ENCODE measurements at regions not wholly inside any gene's neighbourhood (a gene's known extent, or its start where the extent isn't known, plus 50 kb on each side); places are given as distances from the start of the nearest gene placed in this dataset.

- no peaks in the 10 kb centered on the region for H3K9me3 ChIP-seq
- no peak for TF ChIP-seq POLR2A (IDR thresholded peaks at IDR 0.05)
- TF ChIP-seq, protein P1, sequence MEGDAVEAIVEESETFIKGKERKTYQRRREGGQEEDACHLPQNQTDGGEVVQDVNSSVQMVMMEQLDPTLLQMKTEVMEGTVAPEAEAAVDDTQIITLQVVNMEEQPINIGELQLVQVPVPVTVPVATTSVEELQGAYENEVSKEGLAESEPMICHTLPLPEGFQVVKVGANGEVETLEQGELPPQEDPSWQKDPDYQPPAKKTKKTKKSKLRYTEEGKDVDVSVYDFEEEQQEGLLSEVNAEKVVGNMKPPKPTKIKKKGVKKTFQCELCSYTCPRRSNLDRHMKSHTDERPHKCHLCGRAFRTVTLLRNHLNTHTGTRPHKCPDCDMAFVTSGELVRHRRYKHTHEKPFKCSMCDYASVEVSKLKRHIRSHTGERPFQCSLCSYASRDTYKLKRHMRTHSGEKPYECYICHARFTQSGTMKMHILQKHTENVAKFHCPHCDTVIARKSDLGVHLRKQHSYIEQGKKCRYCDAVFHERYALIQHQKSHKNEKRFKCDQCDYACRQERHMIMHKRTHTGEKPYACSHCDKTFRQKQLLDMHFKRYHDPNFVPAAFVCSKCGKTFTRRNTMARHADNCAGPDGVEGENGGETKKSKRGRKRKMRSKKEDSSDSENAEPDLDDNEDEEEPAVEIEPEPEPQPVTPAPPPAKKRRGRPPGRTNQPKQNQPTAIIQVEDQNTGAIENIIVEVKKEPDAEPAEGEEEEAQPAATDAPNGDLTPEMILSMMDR (IDR thresholded peaks at IDR 0.05) = no peak
- H3K4me3 ChIP-seq = no peak overlapping the region
- H3K27ac ChIP-seq = no peak overlapping the region
- no peaks in the 10 kb centered on the region for H3K36me3 ChIP-seq
- no peaks in the 10 kb centered on the region for H3K27me3 ChIP-seq
- H3K4me1 ChIP-seq = no peaks in the 10 kb centered on the region
- no peak for DNase-seq
Observed at GRCh38 chr5:128682669-128683068, 144.6 kb upstream of the FBN2 start.

- H3K9me3 ChIP-seq = no peaks in the 10 kb centered on the region
- TF ChIP-seq POLR2A (IDR thresholded peaks at IDR 0.05) = no peak
- TF ChIP-seq, protein P1 (IDR thresholded peaks at IDR 0.05) = no peak
Observed at GRCh38 chr5:128684961-128685360, 146.9 kb upstream of the FBN2 start.

GRCh38 chr5:128687930-128688329, 149.9 kb upstream of the FBN2 start:
- TF ChIP-seq POLR2A (IDR thresholded peaks at IDR 0.05) = no peak
- no peaks in the 10 kb centered on the region for H3K4me1 ChIP-seq
- H3K4me3 ChIP-seq = no peak overlapping the region
- H3K9me3 ChIP-seq = no peaks in the 10 kb centered on the region
- no peak for DNase-seq
- no peaks in the 10 kb centered on the region for H3K27me3 ChIP-seq
- no peak overlapping the region for H3K27ac ChIP-seq
- H3K36me3 ChIP-seq = no peaks in the 10 kb centered on the region

More at GRCh38 chr5:128684961-128685360, 146.9 kb upstream of the FBN2 start:
- Histone ChIP-seq H3K36me3 (no peaks in the 10 kb centered on the region), H3K27ac (no peak overlapping the region), H3K4me3 (no peak overlapping the region), H3K4me1 (no peaks in the 10 kb centered on the region), H3K27me3 (no peaks in the 10 kb centered on the region)
- DNase-seq = no peak

GRCh38 chr5:128693764-128694163, 155.7 kb upstream of the FBN2 start:
- no peaks in the 10 kb centered on the region for H3K27me3 ChIP-seq

DNA sequence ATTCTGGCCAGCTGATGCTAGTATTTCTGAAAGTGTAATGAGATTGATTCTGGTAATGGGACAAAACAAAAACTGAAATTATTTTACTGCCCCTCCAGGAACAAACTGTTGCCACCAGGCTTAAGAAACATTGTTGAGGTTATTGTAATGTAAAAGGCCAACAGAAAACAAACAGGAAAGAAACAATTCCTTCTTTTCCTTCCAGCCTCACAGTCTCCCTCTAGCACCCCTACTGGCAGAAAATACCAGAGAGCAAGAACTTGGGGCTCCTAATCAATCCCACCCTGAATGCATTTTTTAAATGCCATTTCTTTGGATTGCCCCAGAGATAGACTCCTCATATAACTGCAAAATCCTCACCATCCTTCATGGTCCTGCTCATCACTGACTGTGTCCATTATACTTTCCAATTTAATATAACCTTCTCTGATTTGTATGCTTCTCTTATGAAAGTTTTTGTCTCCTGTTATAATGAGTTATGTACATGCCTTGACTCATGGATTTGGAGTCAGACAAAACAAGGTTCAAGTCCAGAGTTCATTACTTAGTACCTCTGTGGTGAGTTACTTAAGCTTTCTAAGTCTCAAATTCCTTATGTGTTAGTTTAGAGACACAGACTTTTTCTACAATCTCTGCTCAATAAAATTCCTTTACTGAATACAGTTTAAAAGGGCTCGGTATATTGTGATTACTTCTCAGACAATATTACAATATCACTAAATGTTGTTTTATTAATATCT, 157.9 kb upstream of the FBN2 start:
- Histone ChIP-seq H3K27ac (no peak overlapping the region), H3K4me1 (no peaks in the 10 kb centered on the region), H3K9me3 (no peaks in the 10 kb centered on the region), H3K4me3 (no peak overlapping the region), H3K27me3 (no peaks in the 10 kb centered on the region), H3K36me3 (no peaks in the 10 kb centered on the region)
- TF ChIP-seq, protein P1 (IDR thresholded peaks at IDR 0.05) = no peak
- TF ChIP-seq POLR2A (IDR thresholded peaks at IDR 0.05) = no peak
- DNase-seq = no peak

More at GRCh38 chr5:128693764-128694163, 155.7 kb upstream of the FBN2 start:
- Histone ChIP-seq H3K9me3 (no peaks in the 10 kb centered on the region), H3K4me3 (no peak overlapping the region), H3K27ac (no peak overlapping the region), H3K4me1 (no peaks in the 10 kb centered on the region), H3K36me3 (no peaks in the 10 kb centered on the region)
- no peak for TF ChIP-seq POLR2A (IDR thresholded peaks at IDR 0.05)
- TF ChIP-seq, protein P1 (IDR thresholded peaks at IDR 0.05) = no peak
- no peak for DNase-seq

GRCh38 chr5:128701301-128701700, 163.3 kb upstream of the FBN2 start:
- Histone ChIP-seq H3K27ac (no peak overlapping the region), H3K36me3 (no peaks in the 10 kb centered on the region), H3K9me3 (no peaks in the 10 kb centered on the region), H3K4me3 (no peak overlapping the region), H3K4me1 (no peaks in the 10 kb centered on the region), H3K27me3 (no peaks in the 10 kb centered on the region)
- TF ChIP-seq, protein P1 (IDR thresholded peaks at IDR 0.05) = no peak
- no peak for TF ChIP-seq POLR2A (IDR thresholded peaks at IDR 0.05)
- no peak for DNase-seq

All from Peyer's patch (tissue), 4 donors.